HG03442 (cell line): ENCODE measurements at regions not wholly inside any gene's neighbourhood (a gene's known extent, or its start where the extent isn't known, plus 50 kb on each side); places are given as distances from the start of the nearest gene placed in this dataset.
"Not testable (repeated sequence)": the region's sequence is repeated elsewhere in the genome, so short reads cannot be mapped to it uniquely, and the experiment has no call there.

Experiments used
- ATAC-seq: cut with Tn5 transposase; IDR thresholded peaks from one replicate; pipeline ENCODE4 v1.9.1; 2021; ENCODE audit warnings: mild to moderate bottlenecking, moderate library complexity; ENCODE audit not compliant: unreplicated experiment

- ATAC-seq: no peak
These were observed 249.6 kb upstream of the B3GAT1 start for GRCh38 chr11:134661660-134662059.

GRCh38 chr11:134660416-134660815 is 248.4 kb upstream of the B3GAT1 start:
- ATAC-seq: no peak

GRCh38 chr11:134659882-134660281 is 247.8 kb upstream of the B3GAT1 start:
- no peak for ATAC-seq

- ATAC-seq: no peak
These were observed 246.6 kb upstream of the B3GAT1 start for GRCh38 chr11:134658481-134659225.

GRCh38 chr11:134657631-134658030 is 245.6 kb upstream of the B3GAT1 start:
- ATAC-seq: no peak

GRCh38 chr11:134656861-134657540 is 245.0 kb upstream of the B3GAT1 start:
- no peak for ATAC-seq

- ATAC-seq: not testable (repeated sequence)
These were observed 244.2 kb upstream of the B3GAT1 start for GRCh38 chr11:134656086-134656840.

- ATAC-seq: no peak
These were observed 243.3 kb upstream of the B3GAT1 start for GRCh38 chr11:134655189-134655989.

GRCh38 chr11:134654161-134654915 is 242.3 kb upstream of the B3GAT1 start:
- ATAC-seq: no peak

GRCh38 chr11:134652586-134653255 is 240.7 kb upstream of the B3GAT1 start:
- ATAC-seq: no peak

- ATAC-seq: no peak
These were observed 235.2 kb upstream of the B3GAT1 start for GRCh38 chr11:134647066-134647743.

- ATAC-seq: no peak
These were observed 234.5 kb upstream of the B3GAT1 start for GRCh38 chr11:134646561-134646960.

- no peak for ATAC-seq
These were observed 233.5 kb upstream of the B3GAT1 start for GRCh38 chr11:134645576-134645975.

GRCh38 chr11:134644476-134645456 is 232.7 kb upstream of the B3GAT1 start:
- ATAC-seq: no peak

- ATAC-seq: no peak
These were observed 231.3 kb upstream of the B3GAT1 start for GRCh38 chr11:134643115-134644012.

- ATAC-seq: no peak
These were observed 230.2 kb upstream of the B3GAT1 start for GRCh38 chr11:134642206-134642605.
